Tibial artery (tissue), 4 donors: ENCODE measurements at regions not wholly inside any gene's neighbourhood (a gene's known extent, or its start where the extent isn't known, plus 50 kb on each side); places are given as distances from the start of the nearest gene placed in this dataset.

ENCODE experiments used
- DNase-seq, 2 donors: peaks; one replicate each; pipeline ENCODE4 v3.0.0-alpha.2; 2019
- H3K27ac ChIP-seq, 2 donors: fragments of 200-600 bp; sonication (generic) in 1 of 2; 1 replicate in 1 of 2; 2 replicates in 1 of 2; pipeline ENCODE4 v1.5.1; 2018 to 2019; ENCODE audit warnings: mild to moderate bottlenecking in 1 of 2
- H3K27me3 ChIP-seq, 2 donors: fragments of 200-600 bp; sonication (generic) in 1 of 2; one replicate each; pipeline versions ENCODE4 v1.5.1 to v1.6.0; 2016 to 2019
- H3K36me3 ChIP-seq, 3 donors: fragments of 200-600 bp; sonication (generic) in 2 of 3; one replicate each; pipeline ENCODE4 v1.5.1; 2016 to 2019; ENCODE audit warnings: mild to moderate bottlenecking in 2 of 3
- H3K4me1 ChIP-seq, 4 donors: fragments of 200-600 bp; sonication (generic) in 2 of 4; 1 replicate in 3 of 4; 2 replicates in 1 of 4; pipeline ENCODE4 v1.5.1; 2016 to 2019
- H3K4me3 ChIP-seq, 2 donors: fragments of 200-600 bp; sonication (generic) in 1 of 2; 1 replicate in 1 of 2; 2 replicates in 1 of 2; pipeline ENCODE4 v1.5.1; 2018 to 2019; ENCODE audit warnings: mild to moderate bottlenecking in 2 of 2
- H3K9me3 ChIP-seq, 3 donors: fragments of 200-600 bp; sonication (generic) in 1 of 3; one replicate each; pipeline ENCODE4 v1.5.1; 2016 to 2019
- intact Hi-C: fragments of 100-400 bp; cut with DNase I; formaldehyde crosslinking; loops from one replicate; pipeline ENCODE4 v1.15.0; 2023; ENCODE audit warnings: low total_unique reads
- TF ChIP-seq, protein P1 (sequence below), 2 experiments: fragments of 200-600 bp in 1 of 2; fragments of 450-650 bp in 1 of 2; IDR thresholded peaks; one replicate each; pipeline ENCODE4 v1.5.1; 2017 to 2019; ENCODE audit warnings: antibody characterized with exemption in 2 of 2, mild to moderate bottlenecking in 1 of 2, moderate library complexity in 1 of 2

DNA sequence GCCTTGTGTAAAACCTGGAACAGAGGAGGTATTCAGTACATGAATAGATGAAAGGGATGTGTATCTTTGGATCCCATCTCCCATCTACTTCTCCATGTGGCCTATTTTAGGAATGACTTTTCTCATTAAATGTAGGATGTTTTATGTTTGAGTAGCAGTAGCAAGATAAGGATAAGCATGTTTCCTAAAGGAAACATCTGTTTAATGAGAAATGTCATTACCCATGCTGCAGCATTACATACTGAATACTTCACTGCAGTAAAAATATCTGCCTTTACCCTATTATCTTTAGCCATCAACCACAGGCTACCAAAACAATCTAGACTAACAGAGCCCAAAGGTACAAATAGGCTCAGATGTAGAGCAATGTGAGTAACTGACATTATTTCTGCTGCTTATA, 419.2 kb upstream of the CYRIA start:
- Histone ChIP-seq H3K4me3 (no peak overlapping the region), H3K9me3 (peaks cover 0 to 3% (median 0%) of the 10 kb centered on the region in 3 donors), H3K4me1 (no peaks in the 10 kb centered on the region), H3K27ac (no peak overlapping the region), H3K36me3 (no peaks in the 10 kb centered on the region), H3K27me3 (no peaks in the 10 kb centered on the region)
- intact Hi-C loops, result no loop called here
- TF ChIP-seq, protein P1, sequence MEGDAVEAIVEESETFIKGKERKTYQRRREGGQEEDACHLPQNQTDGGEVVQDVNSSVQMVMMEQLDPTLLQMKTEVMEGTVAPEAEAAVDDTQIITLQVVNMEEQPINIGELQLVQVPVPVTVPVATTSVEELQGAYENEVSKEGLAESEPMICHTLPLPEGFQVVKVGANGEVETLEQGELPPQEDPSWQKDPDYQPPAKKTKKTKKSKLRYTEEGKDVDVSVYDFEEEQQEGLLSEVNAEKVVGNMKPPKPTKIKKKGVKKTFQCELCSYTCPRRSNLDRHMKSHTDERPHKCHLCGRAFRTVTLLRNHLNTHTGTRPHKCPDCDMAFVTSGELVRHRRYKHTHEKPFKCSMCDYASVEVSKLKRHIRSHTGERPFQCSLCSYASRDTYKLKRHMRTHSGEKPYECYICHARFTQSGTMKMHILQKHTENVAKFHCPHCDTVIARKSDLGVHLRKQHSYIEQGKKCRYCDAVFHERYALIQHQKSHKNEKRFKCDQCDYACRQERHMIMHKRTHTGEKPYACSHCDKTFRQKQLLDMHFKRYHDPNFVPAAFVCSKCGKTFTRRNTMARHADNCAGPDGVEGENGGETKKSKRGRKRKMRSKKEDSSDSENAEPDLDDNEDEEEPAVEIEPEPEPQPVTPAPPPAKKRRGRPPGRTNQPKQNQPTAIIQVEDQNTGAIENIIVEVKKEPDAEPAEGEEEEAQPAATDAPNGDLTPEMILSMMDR (IDR thresholded peaks at IDR 0.05), result no peak
- no peak for DNase-seq

DNA sequence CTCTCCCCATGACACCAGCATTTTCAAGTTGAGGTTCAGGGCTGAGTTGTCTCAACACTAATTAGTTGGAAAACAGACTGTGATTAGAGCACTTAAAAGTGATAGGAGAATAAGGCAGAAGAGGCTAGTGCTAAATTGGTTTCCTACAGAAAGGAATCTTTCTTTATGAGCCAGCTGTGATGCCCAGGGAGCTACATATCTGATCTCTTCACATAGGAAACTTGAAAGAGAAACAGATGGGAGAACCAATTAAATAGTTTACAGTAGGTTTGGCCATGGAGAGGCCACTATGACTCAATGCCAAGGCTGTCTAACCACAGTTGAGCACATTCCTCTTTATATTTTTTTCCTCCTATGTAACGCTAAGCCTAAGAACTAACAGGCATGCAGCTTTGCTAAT, 418.3 kb upstream of the CYRIA start:
- intact Hi-C loops, result no loop called here

DNA sequence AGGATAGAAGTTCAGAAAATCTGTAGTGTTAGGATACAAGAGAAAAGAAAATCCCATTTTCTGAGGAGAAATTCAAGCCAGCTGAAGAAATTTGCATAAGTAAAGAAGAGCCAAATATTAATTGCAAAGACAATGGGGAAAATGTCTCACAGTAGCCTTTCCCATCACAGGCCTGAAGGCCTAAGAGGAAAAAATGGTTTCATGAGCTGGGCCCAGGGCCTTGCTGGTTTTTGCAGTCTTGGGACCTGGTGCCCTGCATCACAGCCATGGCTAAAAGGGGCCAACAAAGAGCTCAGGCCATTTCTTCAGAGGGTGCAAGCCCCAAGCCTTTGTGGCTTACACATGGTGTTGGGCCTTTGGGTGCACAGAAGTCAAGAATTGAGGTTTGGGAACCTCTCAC, 413.6 kb upstream of the CYRIA start:
- no peaks in the 10 kb centered on the region for H3K4me1 ChIP-seq
- intact Hi-C loops, result no loop called here
- no peak overlapping the region for H3K4me3 ChIP-seq
- no peak overlapping the region for H3K27ac ChIP-seq
- H3K27me3 ChIP-seq, result no peaks in the 10 kb centered on the region
- TF ChIP-seq, protein P1 (IDR thresholded peaks at IDR 0.05), result no peak
- H3K9me3 ChIP-seq, result peaks cover 0 to 3% (median 0%) of the 10 kb centered on the region in 3 donors
- H3K36me3 ChIP-seq, result no peaks in the 10 kb centered on the region
- DNase-seq, result no peak

More for the DNA sequence above, 418.3 kb upstream of the CYRIA start:
- Histone ChIP-seq H3K4me3 (no peak overlapping the region), H3K36me3 (no peaks in the 10 kb centered on the region), H3K27ac (no peak overlapping the region), H3K9me3 (peaks cover 0 to 3% (median 0%) of the 10 kb centered on the region in 3 donors), H3K27me3 (no peaks in the 10 kb centered on the region), H3K4me1 (no peaks in the 10 kb centered on the region)
- no peak for DNase-seq
- TF ChIP-seq, protein P1 (IDR thresholded peaks at IDR 0.05), result no peak

DNA sequence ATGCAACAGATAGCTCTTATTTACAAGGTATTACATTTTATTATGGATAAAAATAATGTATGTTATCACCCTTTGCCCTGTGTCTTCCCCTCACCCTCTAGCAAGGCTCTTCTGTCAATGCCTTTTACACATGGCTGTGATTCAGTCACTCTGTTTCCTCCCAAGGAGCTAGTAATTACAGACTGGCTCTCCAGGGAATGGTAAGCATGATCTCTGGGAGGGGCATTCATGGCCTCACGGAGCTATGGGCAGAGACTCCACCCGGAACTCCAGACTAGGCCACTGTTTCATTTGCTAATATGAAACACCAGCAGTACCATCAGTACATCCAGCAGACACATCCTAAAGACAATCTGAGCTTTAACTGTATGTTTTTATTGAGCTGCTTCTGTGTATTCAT, 410.9 kb upstream of the CYRIA start:
- DNase-seq, result no peak
- Histone ChIP-seq H3K9me3 (peaks cover 0 to 3% (median 0%) of the 10 kb centered on the region in 3 donors), H3K27ac (no peak overlapping the region), H3K36me3 (no peaks in the 10 kb centered on the region), H3K4me1 (no peaks in the 10 kb centered on the region), H3K27me3 (no peaks in the 10 kb centered on the region), H3K4me3 (no peak overlapping the region)
- TF ChIP-seq, protein P1 (IDR thresholded peaks at IDR 0.05), result no peak
- intact Hi-C loops, result no loop called here

DNA sequence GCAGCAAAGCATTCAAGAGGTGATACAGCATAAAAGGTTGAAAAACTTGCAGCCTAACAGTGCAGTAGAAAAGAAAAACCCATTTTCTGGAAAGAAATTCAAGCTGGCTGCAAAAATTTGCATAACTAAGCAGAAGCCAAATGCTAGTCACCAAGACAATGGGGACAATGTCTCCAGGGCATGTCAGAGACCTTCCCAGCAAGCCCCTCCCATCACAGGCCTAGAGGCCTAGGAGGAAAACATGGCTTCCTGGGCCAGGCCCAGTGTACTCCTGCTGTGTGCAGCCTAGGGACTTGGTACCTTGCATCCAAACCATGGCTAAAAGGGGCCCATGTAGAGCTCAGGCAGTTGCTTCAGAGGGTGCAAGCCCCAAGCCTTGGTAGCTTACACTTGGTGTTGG, 405.1 kb upstream of the CYRIA start:
- intact Hi-C loops, result no loop called here
- TF ChIP-seq, protein P1 (IDR thresholded peaks at IDR 0.05), result no peak

DNA sequence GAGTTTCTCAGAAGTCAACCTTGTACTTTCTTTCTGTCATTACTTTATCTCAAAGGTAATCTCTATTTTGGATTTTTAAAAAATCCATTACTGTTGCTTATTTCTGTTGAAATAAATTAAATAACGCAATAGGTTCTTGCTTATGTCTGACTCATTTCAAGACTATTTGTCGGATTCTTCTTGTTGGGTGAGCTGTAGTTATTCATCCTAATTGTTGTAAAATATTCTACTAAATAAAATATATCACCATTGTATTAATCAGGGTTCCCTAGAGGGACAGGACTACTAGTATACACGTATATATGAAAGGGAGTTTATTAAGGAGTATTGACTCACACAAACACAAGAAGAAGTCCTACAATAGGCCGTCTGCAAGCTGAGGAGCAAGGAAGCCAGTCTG, 403.9 kb upstream of the CYRIA start:
- DNase-seq, result no peak
- H3K4me1 ChIP-seq, result no peaks in the 10 kb centered on the region
- TF ChIP-seq, protein P1 (IDR thresholded peaks at IDR 0.05), result no peak
- H3K4me3 ChIP-seq, result no peak overlapping the region
- no peaks in the 10 kb centered on the region for H3K9me3 ChIP-seq
- no peaks in the 10 kb centered on the region for H3K36me3 ChIP-seq
- H3K27me3 ChIP-seq, result no peaks in the 10 kb centered on the region
- intact Hi-C loops, result no loop called here
- H3K27ac ChIP-seq, result no peak overlapping the region

More for the DNA sequence above, 405.1 kb upstream of the CYRIA start:
- H3K9me3 ChIP-seq, result no peaks in the 10 kb centered on the region
- H3K4me1 ChIP-seq, result no peaks in the 10 kb centered on the region
- DNase-seq, result no peak
- no peak overlapping the region for H3K4me3 ChIP-seq
- H3K27me3 ChIP-seq, result no peaks in the 10 kb centered on the region
- H3K27ac ChIP-seq, result no peak overlapping the region
- no peaks in the 10 kb centered on the region for H3K36me3 ChIP-seq
